Fibroblast of the aortic adventitia (primary cell): ENCODE measurements at regions not wholly inside any gene's neighbourhood (a gene's known extent, or its start where the extent isn't known, plus 50 kb on each side); places are given as distances from the start of the nearest gene placed in this dataset.
A peak's percentile ranks its signal among the peaks of the same experiment; 100 is the strongest.

ENCODE experiments used
- DNase-seq: peaks from one replicate; pipeline ENCODE4 v3.0.0-alpha.2; 2010; ENCODE audit warnings: low read depth
- H3K4me3 ChIP-seq: 2 replicates; pipeline ENCODE4 v1.5.1; 2011; ENCODE audit warnings: low read depth, mild to moderate bottlenecking, control low read depth, low read length, moderate library complexity
- CTCF ChIP-seq: IDR thresholded peaks from 2 replicates; pipeline ENCODE4 v1.5.1; 2011; ENCODE audit warnings: mild to moderate bottlenecking, low read length, control low read depth, inconsistent platforms; ENCODE audit not compliant: insufficient read depth

DNA sequence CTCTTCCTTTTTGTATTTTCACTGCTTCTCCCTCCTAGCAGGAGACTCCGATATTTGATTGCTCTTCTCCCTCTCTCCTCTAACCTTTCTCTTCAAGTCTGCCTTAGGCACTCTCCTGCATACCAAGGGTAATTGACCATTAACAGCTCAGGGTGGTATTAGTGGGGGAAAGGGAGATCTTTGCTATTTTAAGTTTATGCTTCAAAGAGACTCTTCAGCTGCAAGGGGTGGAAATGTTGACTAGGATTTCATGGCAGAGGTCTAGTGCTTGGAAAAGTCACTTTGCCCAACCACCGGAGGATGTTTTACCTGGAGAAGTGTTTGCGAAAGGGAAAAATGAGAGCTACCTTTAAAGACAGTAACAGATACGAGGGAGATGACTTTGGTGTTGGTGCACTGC is 453.7 kb downstream of the SLC4A3 start:
- H3K4me3 ChIP-seq: no peak overlapping the region
- TF ChIP-seq CTCF: no peak
- DNase-seq: no peak

GRCh38 chr2:220090050-220090449 is 462.6 kb downstream of the SLC4A3 start:
- no peak for TF ChIP-seq CTCF
- peak; percentile 56 for DNase-seq
- no peak overlapping the region for H3K4me3 ChIP-seq

GRCh38 chr2:220096406-220096805 is 469.0 kb downstream of the SLC4A3 start:
- TF ChIP-seq CTCF: no peak
- no peak for DNase-seq
- no peak overlapping the region for H3K4me3 ChIP-seq

- TF ChIP-seq CTCF: no peak
- DNase-seq: no peak
- H3K4me3 ChIP-seq: no peak overlapping the region
Observed at GRCh38 chr2:220101980-220102379, 474.6 kb downstream of the SLC4A3 start.

DNA sequence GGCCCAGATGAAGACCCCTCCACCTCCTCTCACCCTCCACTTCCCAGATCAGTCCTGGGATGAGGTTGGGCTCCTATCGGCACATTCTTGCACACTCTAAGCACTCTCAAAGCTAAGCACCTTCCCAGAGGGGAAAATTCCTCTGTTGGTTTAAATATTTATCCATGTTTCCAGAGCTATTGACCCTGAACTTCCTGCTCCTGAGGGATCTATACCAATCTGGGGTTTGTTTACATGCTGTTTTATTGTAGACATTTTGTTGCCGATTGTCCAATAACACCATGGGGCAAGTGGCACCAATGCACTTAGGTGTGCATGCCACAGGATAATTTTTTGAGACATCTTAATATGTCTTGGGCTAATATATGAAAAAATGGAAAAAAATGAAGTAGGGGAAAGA is 476.2 kb downstream of the SLC4A3 start:
- H3K4me3 ChIP-seq: no peak overlapping the region
- DNase-seq: no peak
- TF ChIP-seq CTCF: no peak

DNA sequence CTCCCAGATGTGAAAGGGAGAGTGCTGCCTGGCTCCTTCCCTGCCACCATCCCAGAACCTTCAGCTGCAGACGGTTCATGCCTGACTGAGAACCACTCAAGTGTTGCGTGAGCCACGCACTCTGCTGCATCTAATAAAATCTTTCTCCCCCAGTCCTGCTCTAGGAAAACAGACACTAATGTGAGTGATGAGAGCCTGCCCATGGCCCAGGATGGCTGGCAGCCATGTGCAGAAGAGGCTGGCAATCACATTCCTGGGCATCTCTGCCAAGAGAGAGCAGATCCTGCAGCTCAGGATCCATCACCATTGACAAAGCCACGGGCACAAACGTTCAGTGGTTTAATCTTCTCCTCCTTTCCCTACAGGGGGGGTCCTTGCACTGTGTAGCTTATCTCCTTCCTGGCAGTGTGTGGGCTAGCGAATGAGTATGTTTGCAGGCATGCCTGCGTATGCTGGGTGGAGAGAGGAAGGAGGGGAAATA is 477.5 kb downstream of the SLC4A3 start:
- peak; percentile 60 for TF ChIP-seq CTCF
- peak; percentile 95 for DNase-seq
- H3K4me3 ChIP-seq: no peak overlapping the region

GRCh38 chr2:220106065-220106464 is 478.6 kb downstream of the SLC4A3 start:
- TF ChIP-seq CTCF: no peak
- H3K4me3 ChIP-seq: no peak overlapping the region
- DNase-seq: peak; percentile 53
